Prostate gland (tissue), 2 donors: ENCODE measurements at regions not wholly inside any gene's neighbourhood (a gene's known extent, or its start where the extent isn't known, plus 50 kb on each side); places are given as distances from the start of the nearest gene placed in this dataset.

ENCODE experiments used
- DNase-seq: peaks from one replicate; pipeline ENCODE4 v3.0.0-alpha.2; 2019; ENCODE audit warnings: low spot score
- H3K27ac ChIP-seq, 2 donors: fragments of 200-600 bp; sonication (generic); 2 replicates each; pipeline ENCODE4 v1.5.1; 2017 to 2019
- H3K27me3 ChIP-seq: fragments of 200-600 bp; sonication (generic); replicated peaks from 2 replicates; pipeline ENCODE4 v1.5.1; 2019; ENCODE audit not compliant: insufficient read depth
- H3K36me3 ChIP-seq, 2 donors: fragments of 200-600 bp; sonication (generic); 1 replicate in 1 of 2; 2 replicates in 1 of 2; pipeline versions ENCODE4 v1.5.1 to v1.8.1; 2017 to 2019
- H3K4me1 ChIP-seq: fragments of 200-600 bp; sonication (generic); replicated peaks from 2 replicates; pipeline ENCODE4 v1.5.1; 2019
- H3K4me3 ChIP-seq, 2 donors: fragments of 200-600 bp; sonication (generic); 2 replicates each; pipeline ENCODE4 v1.5.1; 2017 to 2019
- H3K9me3 ChIP-seq: fragments of 200-600 bp; sonication (generic); 2 replicates; pipeline ENCODE4 v1.5.1; 2017
- POLR2A ChIP-seq: fragments of 450-650 bp; IDR thresholded peaks from one replicate; pipeline ENCODE4 v1.6.1; 2016; ENCODE audit warnings: antibody characterized with exemption, mild to moderate bottlenecking
- POLR2AphosphoS5 ChIP-seq: sonication (generic); formaldehyde crosslinking; IDR thresholded peaks from one replicate; pipeline ENCODE4 v1.6.1; 2017; ENCODE audit warnings: antibody characterized with exemption
- WGBS: methylation state at CpG from one replicate; pipeline ENCODE4 v1.1.5; 2018; 5-methylcytosine and 5-hydroxymethylcytosine counted together
- intact Hi-C: fragments of 100-400 bp; cut with DNase I; formaldehyde crosslinking; loops from one replicate; pipeline ENCODE4 v1.14.2; 2022
- TF ChIP-seq, protein P1 (sequence below), 4 experiments: fragments of 200-600 bp in 2 of 4; fragments of 450-650 bp in 2 of 4; sonication (generic) in 2 of 4; IDR thresholded peaks; 1 replicate in 3 of 4; 2 replicates in 1 of 4; pipeline ENCODE4 v1.5.1; 2016 to 2019; ENCODE audit warnings: antibody characterized with exemption in 4 of 4, mild to moderate bottlenecking in 2 of 4, moderate library complexity in 2 of 4

DNA sequence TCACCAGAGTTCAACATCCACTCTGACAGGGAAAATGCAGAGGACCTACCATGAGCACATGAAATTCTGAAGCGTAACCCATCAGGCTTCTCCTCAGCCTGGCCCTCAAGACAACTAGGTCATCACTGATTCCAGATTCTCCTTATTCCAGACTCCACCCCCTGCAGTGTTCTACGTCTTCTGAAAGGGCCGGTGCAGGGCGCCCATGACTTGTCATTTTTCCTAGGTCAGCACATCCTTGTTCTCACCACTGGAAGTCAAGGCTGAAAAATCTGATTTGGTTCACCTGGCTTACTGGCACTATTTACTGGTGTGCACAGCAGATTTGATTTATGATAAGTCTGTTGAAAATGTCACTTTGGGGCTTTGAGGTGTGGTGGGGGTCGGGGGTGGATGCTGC lies 140.9 kb upstream of the KLF3 start:
- Histone ChIP-seq H3K27me3 (no peaks in the 10 kb centered on the region), H3K4me3 (no peak overlapping the region), H3K36me3 (no peaks in the 10 kb centered on the region), H3K4me1 (no peaks in the 10 kb centered on the region), H3K9me3 (no peaks in the 10 kb centered on the region), H3K27ac (no peak overlapping the region)
- TF ChIP-seq, protein P1, sequence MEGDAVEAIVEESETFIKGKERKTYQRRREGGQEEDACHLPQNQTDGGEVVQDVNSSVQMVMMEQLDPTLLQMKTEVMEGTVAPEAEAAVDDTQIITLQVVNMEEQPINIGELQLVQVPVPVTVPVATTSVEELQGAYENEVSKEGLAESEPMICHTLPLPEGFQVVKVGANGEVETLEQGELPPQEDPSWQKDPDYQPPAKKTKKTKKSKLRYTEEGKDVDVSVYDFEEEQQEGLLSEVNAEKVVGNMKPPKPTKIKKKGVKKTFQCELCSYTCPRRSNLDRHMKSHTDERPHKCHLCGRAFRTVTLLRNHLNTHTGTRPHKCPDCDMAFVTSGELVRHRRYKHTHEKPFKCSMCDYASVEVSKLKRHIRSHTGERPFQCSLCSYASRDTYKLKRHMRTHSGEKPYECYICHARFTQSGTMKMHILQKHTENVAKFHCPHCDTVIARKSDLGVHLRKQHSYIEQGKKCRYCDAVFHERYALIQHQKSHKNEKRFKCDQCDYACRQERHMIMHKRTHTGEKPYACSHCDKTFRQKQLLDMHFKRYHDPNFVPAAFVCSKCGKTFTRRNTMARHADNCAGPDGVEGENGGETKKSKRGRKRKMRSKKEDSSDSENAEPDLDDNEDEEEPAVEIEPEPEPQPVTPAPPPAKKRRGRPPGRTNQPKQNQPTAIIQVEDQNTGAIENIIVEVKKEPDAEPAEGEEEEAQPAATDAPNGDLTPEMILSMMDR (IDR thresholded peaks at IDR 0.05) = no peak
- TF ChIP-seq POLR2A = no peak
- TF ChIP-seq POLR2AphosphoS5 = no peak
- no peak for DNase-seq
- intact Hi-C loops = no loop called here
- 76% methylated on average over 5 of the region's 5 CpGs for WGBS

DNA sequence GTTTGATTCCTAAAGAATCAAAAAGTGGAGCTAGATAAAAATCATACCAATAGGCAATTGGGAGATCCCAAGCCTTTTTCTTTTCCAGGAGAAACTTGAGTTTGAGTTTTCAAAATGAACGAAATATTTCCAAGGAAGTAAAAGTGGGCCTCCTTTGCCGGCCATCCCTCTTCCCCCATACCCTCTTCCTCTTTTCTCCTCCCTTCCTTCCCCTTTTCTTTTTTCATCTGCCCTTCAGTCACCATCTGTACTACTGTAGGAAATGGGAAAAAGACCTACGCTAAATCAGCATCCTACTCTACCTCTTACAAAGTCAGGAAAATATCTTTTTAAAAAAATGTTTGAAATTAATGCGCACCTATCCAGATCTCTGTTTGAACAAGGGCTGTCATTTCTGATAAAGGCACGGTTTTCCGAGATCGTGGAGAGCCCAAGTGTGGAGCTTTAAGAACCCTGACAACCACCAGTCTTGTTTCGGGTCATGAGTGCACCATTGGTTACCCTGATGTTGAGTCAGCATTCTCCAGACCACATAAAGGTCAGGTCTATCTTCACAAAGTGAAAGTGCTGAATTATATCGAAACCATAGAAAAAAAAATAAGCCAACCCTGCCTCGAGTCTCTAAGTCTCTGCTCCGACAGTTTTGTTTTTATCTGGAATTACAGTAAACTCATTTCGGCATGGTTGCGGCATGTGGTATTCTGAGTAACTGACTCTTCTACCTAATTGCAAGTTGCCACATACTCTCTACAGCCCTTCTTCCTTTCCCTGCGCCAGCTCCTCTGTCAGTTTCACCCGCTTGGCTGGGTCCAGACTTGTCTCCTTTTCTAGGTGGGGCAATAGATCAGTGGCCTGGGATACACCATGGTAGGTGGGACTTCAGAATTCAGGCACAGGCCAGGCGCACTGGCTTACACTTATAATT lies 140.2 kb upstream of the KLF3 start:
- no peaks in the 10 kb centered on the region for H3K27me3 ChIP-seq
- no peak overlapping the region for H3K4me3 ChIP-seq
- no peak for TF ChIP-seq POLR2A
- no peaks in the 10 kb centered on the region for H3K36me3 ChIP-seq
- intact Hi-C loops = no loop called here
- H3K27ac ChIP-seq = no peak overlapping the region
- no peaks in the 10 kb centered on the region for H3K9me3 ChIP-seq
- 91% methylated on average over 16 of the region's 16 CpGs for WGBS
- no peak for DNase-seq
- no peaks in the 10 kb centered on the region for H3K4me1 ChIP-seq

DNA sequence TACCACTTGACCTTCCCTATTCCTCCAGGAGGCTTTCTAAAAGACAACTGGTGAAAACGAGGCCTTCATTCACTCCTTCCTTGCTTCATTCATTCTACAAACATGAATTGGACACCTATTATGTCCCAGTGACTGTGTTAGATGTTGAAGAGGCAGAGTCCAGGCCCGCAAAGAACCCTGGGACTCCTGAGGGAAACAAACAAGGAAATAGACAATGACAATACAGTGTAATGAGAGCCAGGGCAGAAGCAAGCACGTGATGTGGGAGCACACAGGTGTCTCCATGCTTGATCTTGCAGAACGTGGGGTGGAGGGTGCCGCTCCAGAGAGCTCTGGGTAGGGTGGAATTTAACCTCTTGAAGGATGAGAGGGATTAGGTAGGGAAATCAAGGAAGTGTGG lies 137.6 kb upstream of the KLF3 start:
- TF ChIP-seq POLR2A = no peak
- Histone ChIP-seq H3K27me3 (no peaks in the 10 kb centered on the region), H3K36me3 (no peaks in the 10 kb centered on the region), H3K27ac (no peak overlapping the region), H3K4me3 (no peak overlapping the region), H3K4me1 (no peaks in the 10 kb centered on the region), H3K9me3 (no peaks in the 10 kb centered on the region)
- intact Hi-C loops = no loop called here
- WGBS = 81% methylated on average over 5 of the region's 5 CpGs
- no peak for DNase-seq

DNA sequence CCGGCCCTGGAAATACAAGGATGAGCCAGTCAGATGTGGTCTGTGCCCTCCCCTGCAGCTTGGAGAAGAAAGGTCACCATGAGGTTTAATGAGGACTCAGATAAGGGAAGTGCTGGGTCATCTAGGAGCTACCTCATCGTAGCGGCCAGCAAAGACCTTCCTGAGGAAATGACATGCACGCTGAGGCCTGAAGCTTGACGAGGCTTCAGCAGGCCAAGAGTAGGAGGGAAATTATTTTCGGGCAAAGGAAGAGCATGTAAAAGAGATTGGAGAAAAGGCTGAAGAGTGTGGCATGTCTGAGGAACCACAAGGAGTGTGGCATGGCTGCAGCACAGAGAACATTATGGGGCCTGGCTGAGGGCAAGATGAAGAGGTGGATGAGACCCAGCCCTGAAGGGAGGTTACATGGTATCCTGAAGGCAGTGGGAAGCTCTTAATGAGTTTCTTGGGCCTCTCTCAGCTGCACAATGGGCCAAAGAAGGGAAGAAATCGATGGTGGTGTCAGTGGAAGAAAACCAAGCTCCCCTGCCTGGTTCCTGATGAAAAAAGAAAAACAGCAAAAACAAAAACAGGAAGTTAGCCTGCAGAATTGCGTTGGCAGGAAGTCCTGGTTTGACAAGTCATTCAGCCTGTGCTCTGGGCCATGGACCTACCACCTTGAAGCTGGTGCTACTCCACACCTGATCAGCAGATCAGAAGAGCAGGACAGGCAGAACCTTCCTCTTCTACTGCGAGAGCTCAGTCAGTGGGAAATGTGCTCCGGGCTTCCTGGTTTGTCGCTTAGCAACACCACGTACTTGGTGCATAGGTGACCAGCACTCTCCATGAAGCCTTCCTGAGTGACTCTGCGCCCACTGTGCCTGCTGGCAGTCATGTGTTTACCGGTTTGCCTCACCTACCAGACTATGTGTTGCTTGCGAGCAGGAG lies 134.5 kb upstream of the KLF3 start:
- Histone ChIP-seq H3K4me3 (no peak overlapping the region), H3K27ac (no peak overlapping the region), H3K4me1 (no peaks in the 10 kb centered on the region), H3K36me3 (no peaks in the 10 kb centered on the region), H3K9me3 (no peaks in the 10 kb centered on the region), H3K27me3 (no peaks in the 10 kb centered on the region)
- intact Hi-C loops = no loop called here
- 81% methylated on average over 15 of the region's 15 CpGs for WGBS
- DNase-seq = no peak
- TF ChIP-seq POLR2A (no peak), POLR2AphosphoS5 (no peak)
- TF ChIP-seq, protein P1 (IDR thresholded peaks at IDR 0.05) = no peak

DNA sequence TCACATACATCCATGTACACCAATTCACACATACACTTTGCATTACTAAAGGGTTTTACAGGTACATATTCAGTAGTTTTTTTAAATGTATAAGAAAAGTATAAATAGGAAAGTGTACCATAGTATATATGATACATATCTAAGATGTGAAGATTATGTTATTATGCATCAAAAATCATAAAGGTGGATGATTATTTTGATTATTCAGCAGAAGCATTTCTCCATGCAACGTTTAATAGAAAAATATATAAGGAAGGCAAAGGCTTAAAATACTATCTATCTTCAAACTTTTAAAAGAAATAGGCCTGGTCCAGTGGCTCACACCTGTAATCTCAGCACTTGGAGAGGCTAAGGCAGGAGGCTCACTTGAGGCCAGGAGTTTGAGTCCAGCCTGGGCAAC lies 133.5 kb upstream of the KLF3 start:
- 90% methylated on average over 1 of the region's 1 CpG for WGBS
- Histone ChIP-seq H3K36me3 (no peaks in the 10 kb centered on the region), H3K27me3 (no peaks in the 10 kb centered on the region), H3K4me1 (no peaks in the 10 kb centered on the region), H3K4me3 (no peak overlapping the region), H3K27ac (no peak overlapping the region), H3K9me3 (no peaks in the 10 kb centered on the region)
- DNase-seq = no peak
- intact Hi-C loops = no loop called here
- TF ChIP-seq, protein P1 (IDR thresholded peaks at IDR 0.05) = no peak
- TF ChIP-seq POLR2A = no peak
